ENCODE measurements at regions not wholly inside any gene's neighbourhood (a gene's known extent, or its start where the extent isn't known, plus 50 kb on each side); places are given as distances from the start of the nearest gene placed in this dataset.
"Not testable (repeated sequence)": the region's sequence is repeated elsewhere in the genome, so short reads cannot be mapped to it uniquely, and the experiment has no call there.

GRCh38 chr1:60949154-60949825 is 133.1 kb upstream of the NFIA start:
- Histone ChIP-seq H3K4me3 (no peak overlapping the region), H3K9me3 (ENCODE audit: low read depth) (no peaks in the 10 kb centered on the region), H3K27ac (no peak overlapping the region), H3K4me1 (ENCODE audit: low read depth) (no peaks in the 10 kb centered on the region), H3K36me3 (no peaks in the 10 kb centered on the region), H3K27me3 (no peaks in the 10 kb centered on the region)
- no peak for TF ChIP-seq CTCF (IDR thresholded peaks at IDR 0.05; ENCODE audit: low read depth, low read length)
- no peak for DNase-seq (ENCODE audit: low read depth in 1 of 2, low spot score in 1 of 2)

- Histone ChIP-seq H3K27ac (no peak overlapping the region), H3K4me1 (ENCODE audit: low read depth) (no peaks in the 10 kb centered on the region), H3K4me3 (no peak overlapping the region), H3K9me3 (ENCODE audit: low read depth) (no peaks in the 10 kb centered on the region), H3K36me3 (no peaks in the 10 kb centered on the region), H3K27me3 (no peaks in the 10 kb centered on the region)
- no peak for DNase-seq (ENCODE audit: low read depth in 1 of 2, low spot score in 1 of 2)
- no peak for TF ChIP-seq CTCF (IDR thresholded peaks at IDR 0.05; ENCODE audit: low read depth, low read length)
Measured at GRCh38 chr1:60948486-60948885, 133.9 kb upstream of the NFIA start.

GRCh38 chr1:60947367-60947766 is 135.0 kb upstream of the NFIA start:
- no peak overlapping the region for H3K4me3 ChIP-seq
- no peaks in the 10 kb centered on the region for H3K9me3 ChIP-seq (ENCODE audit: low read depth)
- TF ChIP-seq CTCF (IDR thresholded peaks at IDR 0.05; ENCODE audit: low read depth, low read length): no peak
- DNase-seq (ENCODE audit: low read depth in 1 of 2, low spot score in 1 of 2): no peak
- no peaks in the 10 kb centered on the region for H3K36me3 ChIP-seq
- H3K27ac ChIP-seq: no peak overlapping the region
- H3K4me1 ChIP-seq (ENCODE audit: low read depth): no peaks in the 10 kb centered on the region
- no peaks in the 10 kb centered on the region for H3K27me3 ChIP-seq

- H3K36me3 ChIP-seq: no peaks in the 10 kb centered on the region
- no peak overlapping the region for H3K27ac ChIP-seq
- no peak for TF ChIP-seq CTCF (IDR thresholded peaks at IDR 0.05; ENCODE audit: low read depth, low read length)
- H3K4me3 ChIP-seq: no peak overlapping the region
- H3K4me1 ChIP-seq (ENCODE audit: low read depth): no peaks in the 10 kb centered on the region
- no peaks in the 10 kb centered on the region for H3K27me3 ChIP-seq
- no peaks in the 10 kb centered on the region for H3K9me3 ChIP-seq (ENCODE audit: low read depth)
- DNase-seq (ENCODE audit: low read depth in 1 of 2, low spot score in 1 of 2): no peak
Measured at GRCh38 chr1:60942896-60943638, 139.3 kb upstream of the NFIA start.

- Histone ChIP-seq H3K27ac (no peak overlapping the region), H3K27me3 (no peaks in the 10 kb centered on the region), H3K9me3 (ENCODE audit: low read depth) (no peaks in the 10 kb centered on the region), H3K36me3 (no peaks in the 10 kb centered on the region), H3K4me1 (ENCODE audit: low read depth) (no peaks in the 10 kb centered on the region), H3K4me3 (no peak overlapping the region)
- DNase-seq (ENCODE audit: low read depth in 1 of 2, low spot score in 1 of 2): no peak
- no peak for TF ChIP-seq CTCF (IDR thresholded peaks at IDR 0.05; ENCODE audit: low read depth, low read length)
Measured at GRCh38 chr1:60942291-60942690, 140.1 kb upstream of the NFIA start.

- not testable (repeated sequence) for H3K4me3 ChIP-seq; H3K27me3 ChIP-seq; H3K27ac ChIP-seq; H3K4me1 ChIP-seq (ENCODE audit: low read depth); H3K9me3 ChIP-seq (ENCODE audit: low read depth); DNase-seq (ENCODE audit: low read depth in 1 of 2, low spot score in 1 of 2); H3K36me3 ChIP-seq
Measured at GRCh38 chr1:60940685-60941084, 141.7 kb upstream of the NFIA start.
